IMR-90 (cell line): ENCODE measurements at regions not wholly inside any gene's neighbourhood (a gene's known extent, or its start where the extent isn't known, plus 50 kb on each side); places are given as distances from the start of the nearest gene placed in this dataset.
A peak's percentile ranks its signal among the peaks of the same experiment; 100 is the strongest.

ENCODE experiments used
- ATAC-seq: fragments of 200-7000 bp; cut with Tn5 transposase; 2 replicates; pipeline ENCODE4 v1.9.1; 2020; ENCODE audit warnings: low read depth, mild to moderate bottlenecking, moderate library complexity
- BruUV-seq: library from RNA; stranded (reverse); fragments of 400-500 nt; replicated peaks from 2 replicates; lab custom pipeline; 2021; lab: Mats Ljungman, UMichigan
- CTCF ChIA-PET: fragments of 300-600 bp; formaldehyde crosslinking; extraction: SDS; loops from one replicate; lab custom pipeline; 2021; ENCODE audit warnings: antibody characterized with exemption; lab: Yijun Ruan, JAX
- POLR2A ChIA-PET: fragments of 300-600 bp; sonication (Branson Sonifier 250); formaldehyde crosslinking; loops from one replicate; lab custom pipeline; 2022; ENCODE audit warnings: antibody characterized with exemption; ENCODE audit not compliant: unreplicated experiment; lab: Charles Lee
- DNase-seq: peaks from one replicate; pipeline ENCODE4 v3.0.0; 2013
- H2AFZ ChIP-seq: replicated peaks from 2 replicates; pipeline ENCODE3; 2013; ENCODE audit warnings: low read length, mild to moderate bottlenecking; ENCODE audit not compliant: poor library complexity
- H2AK5ac ChIP-seq: 2 replicates; pipeline ENCODE4 v1.6.1; 2013; ENCODE audit warnings: low read depth, low read length, inconsistent platforms
- H2AK9ac ChIP-seq: replicated peaks from 2 replicates; pipeline ENCODE3; 2013; ENCODE audit warnings: mild to moderate bottlenecking, low read depth, low read length, moderate library complexity; ENCODE audit not compliant: poor library complexity
- H2BK120ac ChIP-seq: 2 replicates; pipeline ENCODE4 v1.6.1; 2013; ENCODE audit warnings: low read depth, low read length, inconsistent platforms
- H2BK15ac ChIP-seq: 3 replicates; pipeline ENCODE4 v1.6.1; 2013; ENCODE audit warnings: low read depth, low read length, inconsistent platforms
- H2BK20ac ChIP-seq: 2 replicates; pipeline ENCODE4 v1.6.1; 2013; ENCODE audit warnings: low read depth, mild to moderate bottlenecking, inconsistent platforms, low read length, moderate library complexity
- H2BK5ac ChIP-seq: 2 replicates; pipeline ENCODE4 v1.6.1; 2013; ENCODE audit warnings: mild to moderate bottlenecking, low read depth, low read length, inconsistent platforms; ENCODE audit not compliant: poor library complexity, severe bottlenecking
- H3K14ac ChIP-seq: replicated peaks from 2 replicates; pipeline ENCODE4 v1.6.1; 2013; ENCODE audit warnings: low read depth, low read length, inconsistent platforms
- H3K18ac ChIP-seq: 2 replicates; pipeline ENCODE4 v1.6.1; 2013; ENCODE audit warnings: low read depth, low read length, control low read depth
- H3K23ac ChIP-seq: 2 replicates; pipeline ENCODE4 v1.6.1; 2013; ENCODE audit warnings: low read depth, low read length, inconsistent platforms
- H3K27ac ChIP-seq: 2 replicates; pipeline ENCODE4 v1.5.1; 2013; ENCODE audit warnings: mild to moderate bottlenecking, control low read depth, low read length; ENCODE audit not compliant: insufficient read depth
- H3K27me3 ChIP-seq: 2 replicates; pipeline ENCODE4 v1.6.1; 2013; ENCODE audit warnings: low read length; ENCODE audit not compliant: control insufficient read depth, insufficient read depth
- H3K36me3 ChIP-seq: 2 replicates; pipeline ENCODE4 v1.6.1; 2013; ENCODE audit warnings: low read length, mixed read lengths; ENCODE audit not compliant: control insufficient read depth, insufficient read depth
- H3K4ac ChIP-seq: 2 replicates; pipeline ENCODE4 v1.6.1; 2013; ENCODE audit warnings: low read depth, low read length, inconsistent platforms
- H3K4me1 ChIP-seq: 2 replicates; pipeline ENCODE4 v1.6.1; 2013; ENCODE audit warnings: low read length, mixed read lengths; ENCODE audit not compliant: control insufficient read depth, insufficient read depth
- H3K4me2 ChIP-seq: 2 replicates; pipeline ENCODE4 v1.6.1; 2013; ENCODE audit warnings: low read depth, mild to moderate bottlenecking, control low read depth, low read length, moderate library complexity
- H3K4me3 ChIP-seq: 2 replicates; pipeline ENCODE4 v1.5.1; 2013; ENCODE audit warnings: low read depth, mild to moderate bottlenecking, control low read depth, low read length, moderate library complexity; ENCODE audit not compliant: insufficient read depth
- H3K56ac ChIP-seq: 2 replicates; pipeline ENCODE4 v1.6.1; 2013; ENCODE audit warnings: low read length, inconsistent platforms; ENCODE audit not compliant: insufficient read depth; ENCODE audit errors: extremely low read depth
- H3K79me1 ChIP-seq, 2 experiments: 2 replicates each; pipeline ENCODE4 v1.6.1; 2013; ENCODE audit warnings: low read length in 2 of 2, inconsistent platforms in 1 of 2, low read depth in 1 of 2
- H3K9ac ChIP-seq: 2 replicates; pipeline ENCODE4 v1.6.1; 2013; ENCODE audit warnings: low read depth, low read length, control low read depth
- H3K9me1 ChIP-seq: 2 replicates; pipeline ENCODE4 v1.6.1; 2013; ENCODE audit warnings: low read length, inconsistent platforms; ENCODE audit not compliant: insufficient read depth
- H3K9me3 ChIP-seq: 2 replicates; pipeline ENCODE4 v1.6.1; 2013; ENCODE audit warnings: low read length; ENCODE audit not compliant: control insufficient read depth, insufficient read depth
- H4K20me1 ChIP-seq: 2 replicates; pipeline ENCODE4 v1.6.1; 2013; ENCODE audit warnings: low read length, inconsistent platforms; ENCODE audit not compliant: insufficient read depth
- H4K5ac ChIP-seq: 2 replicates; pipeline ENCODE4 v1.6.1; 2013; ENCODE audit warnings: mild to moderate bottlenecking, low read depth, low read length, control low read depth
- H4K8ac ChIP-seq, 2 experiments: 2 replicates each; pipeline ENCODE4 v1.6.1; 2013; ENCODE audit warnings: low read depth in 2 of 2, low read length in 2 of 2, control low read depth in 1 of 2, inconsistent platforms in 1 of 2
- H4K91ac ChIP-seq: 2 replicates; pipeline ENCODE4 v1.6.1; 2013; ENCODE audit warnings: low read depth, low read length, inconsistent platforms; ENCODE audit not compliant: insufficient read depth
- MAFK ChIP-seq: IDR thresholded peaks from 2 replicates; pipeline ENCODE4 v1.6.1; 2012; ENCODE audit warnings: low read depth, low read length, improper control_type of control experiment
- RAD21 ChIP-seq: IDR thresholded peaks from 2 replicates; pipeline ENCODE4 v1.6.1; 2012; ENCODE audit warnings: low read length, improper control_type of control experiment
- dilution Hi-C: fragments of 300-500 bp; cut with HindIII; formaldehyde crosslinking; loops from one replicate; pipeline ENCODE4 v1.14.3; 2018; ENCODE audit warnings: low sequenced_read_pairs; ENCODE audit not compliant: unreplicated experiment
- in situ Hi-C: fragments of 300-500 bp; cut with MboI; formaldehyde crosslinking; loops from 3 replicates; pipeline ENCODE4 v1.14.3; 2019; ENCODE audit warnings: low sequenced_read_pairs, inconsistent platforms, mixed read lengths
- intact Hi-C: fragments of 100-400 bp; cut with micrococcal nuclease; formaldehyde crosslinking; loops from 2 replicates; pipeline ENCODE4 v1.10.0; 2022
- TF ChIP-seq, protein P1 (sequence below): fragments of 150-350 bp; IDR thresholded peaks from 2 replicates; pipeline ENCODE4 v1.6.1; 2016; ENCODE audit warnings: low read depth, mild to moderate bottlenecking, low read length, moderate library complexity, borderline replicate concordance

DNA sequence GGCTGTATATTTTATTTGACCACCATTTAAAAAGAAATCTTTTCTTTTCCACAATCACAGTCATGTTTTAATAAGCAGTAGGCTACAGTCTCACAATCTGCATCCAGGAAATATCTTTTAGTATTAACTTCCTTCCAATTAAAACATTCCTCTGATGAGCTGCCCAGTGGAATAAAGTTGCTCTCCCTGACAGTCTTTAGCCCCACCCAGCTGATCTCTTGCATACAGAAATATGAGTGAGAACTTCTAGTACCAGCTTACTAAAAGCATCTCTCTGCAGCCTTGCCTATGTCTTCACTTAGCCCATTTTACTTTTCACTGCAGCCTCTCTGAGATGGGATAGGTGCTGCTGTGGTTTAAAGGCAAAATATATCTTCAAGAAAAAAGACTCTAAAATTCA lies 143.4 kb upstream of the ANO3 start:
- Histone ChIP-seq H2BK5ac (peak overlapping the region; percentile 86), H3K79me1 (no peaks in the 10 kb centered on the region), H3K23ac (no peak overlapping the region), H3K27ac (peak overlapping the region; percentile 54; the same call in 1 of the 2 replicates), H3K18ac (peak overlapping the region; percentile 76), H3K4me3 (no peak overlapping the region), H2AK5ac (peak overlapping the region; percentile 37; the same call in 1 of the 2 replicates), H2BK20ac (peak overlapping the region; percentile 89), H2AK9ac (no peak overlapping the region), H3K9me3 (no peaks in the 10 kb centered on the region), H3K4me2 (peak overlapping the region; percentile 18; the same call in 1 of the 2 replicates), H4K8ac (peak overlapping the region; percentile 27 to 65), H3K9ac (no peak overlapping the region; the same call in 1 of the 2 replicates), H3K14ac (peak overlapping the region; percentile 48; the same call in 1 of the 2 replicates), H3K4me1 (peaks cover 13% of the 10 kb centered on the region), H3K4ac (peak overlapping the region; percentile 79; the same call in 1 of the 2 replicates), H2AFZ (no peak overlapping the region), H3K56ac (peak overlapping the region; percentile 78), H4K5ac (peak overlapping the region; percentile 83; the same call in 1 of the 2 replicates), H2BK15ac (peak overlapping the region; percentile 36; the same call in 2 of the 3 replicates), H3K9me1 (no peaks in the 10 kb centered on the region), H3K36me3 (no peaks in the 10 kb centered on the region), H3K27me3 (no peaks in the 10 kb centered on the region), H4K91ac (peak overlapping the region; percentile 69), H4K20me1 (no peaks in the 10 kb centered on the region), H2BK120ac (peak overlapping the region; percentile 90)
- DNase-seq, result peak; percentile 10
- ChIA-PET POLR2A (no interaction called here), CTCF (no interaction called here)
- dilution Hi-C loops (no loop called here), intact Hi-C loops (no loop called here), in situ Hi-C loops (no loop called here)
- no peak for TF ChIP-seq RAD21
- TF ChIP-seq, protein P1, sequence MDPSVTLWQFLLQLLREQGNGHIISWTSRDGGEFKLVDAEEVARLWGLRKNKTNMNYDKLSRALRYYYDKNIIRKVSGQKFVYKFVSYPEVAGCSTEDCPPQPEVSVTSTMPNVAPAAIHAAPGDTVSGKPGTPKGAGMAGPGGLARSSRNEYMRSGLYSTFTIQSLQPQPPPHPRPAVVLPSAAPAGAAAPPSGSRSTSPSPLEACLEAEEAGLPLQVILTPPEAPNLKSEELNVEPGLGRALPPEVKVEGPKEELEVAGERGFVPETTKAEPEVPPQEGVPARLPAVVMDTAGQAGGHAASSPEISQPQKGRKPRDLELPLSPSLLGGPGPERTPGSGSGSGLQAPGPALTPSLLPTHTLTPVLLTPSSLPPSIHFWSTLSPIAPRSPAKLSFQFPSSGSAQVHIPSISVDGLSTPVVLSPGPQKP, result no peak
- no peak for TF ChIP-seq MAFK
- ATAC-seq, result peak; percentile 76
- BruUV-seq, result no TSS peak
